HEK293T (cell line): ENCODE measurements at regions not wholly inside any gene's neighbourhood (a gene's known extent, or its start where the extent isn't known, plus 50 kb on each side); places are given as distances from the start of the nearest gene placed in this dataset.

Experiments
- SUZ12 ChIP-seq: fragments of 450-650 bp; IDR thresholded peaks from 2 replicates; pipeline ENCODE4 v1.6.1; 2016; ENCODE audit warnings: mild to moderate bottlenecking
- TARDBP ChIP-seq: fragments of 450-650 bp; IDR thresholded peaks from 2 replicates; pipeline ENCODE4 v1.6.1; 2016

GRCh38 chr13:99124046-99124400, 76.6 kb upstream of the UBAC2 start:
- TF ChIP-seq TARDBP (no peak), SUZ12 (no peak)
